K562 (cell line): ENCODE measurements at regions not wholly inside any gene's neighbourhood (a gene's known extent, or its start where the extent isn't known, plus 50 kb on each side); places are given as distances from the start of the nearest gene placed in this dataset.

Experiments
- CC2D1A ChIP-seq: fragments of 450-650 bp; IDR thresholded peaks from 2 replicates; pipeline ENCODE4 v1.6.1; 2017; ENCODE audit warnings: mild to moderate bottlenecking
- CREB1 ChIP-seq, 2 experiments: sonication (generic) in 1 of 2; formaldehyde crosslinking in 1 of 2; IDR thresholded peaks; 2 replicates each; pipeline versions ENCODE4 v1.6.1 to v1.8.0; 2012 to 2022; ENCODE audit warnings: inconsistent platforms in 1 of 2, mild to moderate bottlenecking in 1 of 2, missing genetic modification reagents in 1 of 2, moderate library complexity in 1 of 2
- DMBX1 ChIP-seq: fragments of 250-450 bp; sonication (Bioruptor Pico); IDR thresholded peaks from 2 replicates; pipeline ENCODE4 v1.8.0; 2022; ENCODE audit warnings: inconsistent platforms, mild to moderate bottlenecking, moderate library complexity, borderline replicate concordance
- EGR1 ChIP-seq: fragments of 450-650 bp; conservative IDR thresholded peaks from 2 replicates; pipeline ENCODE4 v1.6.1; 2017; ENCODE audit warnings: mild to moderate bottlenecking
- JUNB ChIP-seq: fragments of 450-650 bp; formaldehyde crosslinking; conservative IDR thresholded peaks from 2 replicates; pipeline ENCODE4 v1.4.0; 2020; ENCODE audit warnings: mild to moderate bottlenecking
- JUND ChIP-seq, 2 experiments: IDR thresholded peaks; 2 replicates in 1 of 2; 3 replicates in 1 of 2; pipeline ENCODE4 v1.6.1; 2011; ENCODE audit warnings: borderline replicate concordance in 2 of 2, low read depth in 2 of 2, low read length in 2 of 2, improper control_type of control experiment in 1 of 2, missing biosample characterization in 1 of 2, missing genetic modification characterization in 1 of 2, missing genetic modification reagents in 1 of 2
- RBM15 ChIP-seq: fragments of 200-400 bp; formaldehyde crosslinking; IDR thresholded peaks from 2 replicates; pipeline ENCODE4 v1.6.1; 2018; ENCODE audit warnings: mild to moderate bottlenecking, low read length, moderate library complexity; ENCODE audit not compliant: insufficient read depth
- RBM17 ChIP-seq: fragments of 200-400 bp; formaldehyde crosslinking; IDR thresholded peaks from 2 replicates; pipeline ENCODE4 v1.6.1; 2017; ENCODE audit warnings: low read depth, mild to moderate bottlenecking, low read length, borderline replicate concordance
- RHOXF2B ChIP-seq: fragments of 250-450 bp; sonication (Bioruptor Pico); conservative IDR thresholded peaks from 2 replicates; pipeline ENCODE4 v1.5.1; 2021
- SUPT5H ChIP-seq: fragments of 450-650 bp; IDR thresholded peaks from 2 replicates; pipeline ENCODE4 v1.6.1; 2016
- TARDBP ChIP-seq: fragments of 450-650 bp; IDR thresholded peaks from 2 replicates; pipeline ENCODE4 v1.6.1; 2016
- ZBTB34 ChIP-seq: fragments of 250-450 bp; sonication (Bioruptor Pico); IDR thresholded peaks from 2 replicates; pipeline ENCODE4 v1.8.0; 2021; ENCODE audit warnings: mild to moderate bottlenecking, moderate library complexity
- ZNF146 ChIP-seq: IDR thresholded peaks from one replicate; pipeline ENCODE4 v1.6.1; 2018; ENCODE audit warnings: missing compliant biosample characterization; ENCODE audit not compliant: unreplicated experiment
- ZNF232 ChIP-seq: sonication (generic); formaldehyde crosslinking; IDR thresholded peaks from 2 replicates; pipeline ENCODE4 v1.8.0; 2022; ENCODE audit warnings: mild to moderate bottlenecking, missing genetic modification reagents
- TF ChIP-seq, protein P1 (sequence below): sonication (generic); formaldehyde crosslinking; IDR thresholded peaks from 2 replicates; pipeline ENCODE4 v1.9.0; 2022; ENCODE audit warnings: mild to moderate bottlenecking, missing genetic modification reagents
- TF ChIP-seq, protein P2 (sequence below): IDR thresholded peaks from 2 replicates; pipeline ENCODE4 v1.6.1; 2011; ENCODE audit warnings: borderline replicate concordance, low read depth, mild to moderate bottlenecking, moderate library complexity, low read length; ENCODE audit not compliant: insufficient read depth, poor library complexity, severe bottlenecking

GRCh38 chr7:101743241-101743994, 74.0 kb upstream of the CUX1 start (continued):
- TF ChIP-seq, protein P1, sequence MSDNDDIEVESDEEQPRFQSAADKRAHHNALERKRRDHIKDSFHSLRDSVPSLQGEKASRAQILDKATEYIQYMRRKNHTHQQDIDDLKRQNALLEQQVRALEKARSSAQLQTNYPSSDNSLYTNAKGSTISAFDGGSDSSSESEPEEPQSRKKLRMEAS (CRISPR knock-in tag): peak; percentile 30; the same call in 1 of the 2 replicates
- TF ChIP-seq RBM17: no peak
- peak; percentile 89 for TF ChIP-seq EGR1
- TF ChIP-seq SUPT5H: no peak
- TF ChIP-seq CC2D1A: no peak
- TF ChIP-seq RBM15: no peak
- no peak for TF ChIP-seq TARDBP
- TF ChIP-seq RHOXF2B: no peak
- TF ChIP-seq ZNF232 (CRISPR knock-in tag): no peak
- no peak for TF ChIP-seq JUND (IDR thresholded peaks at IDR 0.05; ENCODE audit: borderline replicate concordance, low read depth, low read length)
- TF ChIP-seq JUND (tag; IDR thresholded peaks at IDR 0.05; ENCODE audit: borderline replicate concordance, low read depth, low read length): no peak
- TF ChIP-seq CREB1 (IDR thresholded peaks at IDR 0.05): no peak
- no peak for TF ChIP-seq CREB1 (CRISPR knock-in tag; IDR thresholded peaks at IDR 0.05)
- TF ChIP-seq ZNF146: no peak
- TF ChIP-seq, protein P2, sequence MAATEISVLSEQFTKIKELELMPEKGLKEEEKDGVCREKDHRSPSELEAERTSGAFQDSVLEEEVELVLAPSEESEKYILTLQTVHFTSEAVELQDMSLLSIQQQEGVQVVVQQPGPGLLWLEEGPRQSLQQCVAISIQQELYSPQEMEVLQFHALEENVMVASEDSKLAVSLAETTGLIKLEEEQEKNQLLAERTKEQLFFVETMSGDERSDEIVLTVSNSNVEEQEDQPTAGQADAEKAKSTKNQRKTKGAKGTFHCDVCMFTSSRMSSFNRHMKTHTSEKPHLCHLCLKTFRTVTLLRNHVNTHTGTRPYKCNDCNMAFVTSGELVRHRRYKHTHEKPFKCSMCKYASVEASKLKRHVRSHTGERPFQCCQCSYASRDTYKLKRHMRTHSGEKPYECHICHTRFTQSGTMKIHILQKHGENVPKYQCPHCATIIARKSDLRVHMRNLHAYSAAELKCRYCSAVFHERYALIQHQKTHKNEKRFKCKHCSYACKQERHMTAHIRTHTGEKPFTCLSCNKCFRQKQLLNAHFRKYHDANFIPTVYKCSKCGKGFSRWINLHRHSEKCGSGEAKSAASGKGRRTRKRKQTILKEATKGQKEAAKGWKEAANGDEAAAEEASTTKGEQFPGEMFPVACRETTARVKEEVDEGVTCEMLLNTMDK: peak; percentile 89
- TF ChIP-seq DMBX1 (CRISPR knock-in tag): no peak
- TF ChIP-seq JUNB (CRISPR knock-in tag): no peak
- no peak for TF ChIP-seq ZBTB34
